ENCODE measurements at regions not wholly inside any gene's neighbourhood (a gene's known extent, or its start where the extent isn't known, plus 50 kb on each side); places are given as distances from the start of the nearest gene placed in this dataset.

DNA sequence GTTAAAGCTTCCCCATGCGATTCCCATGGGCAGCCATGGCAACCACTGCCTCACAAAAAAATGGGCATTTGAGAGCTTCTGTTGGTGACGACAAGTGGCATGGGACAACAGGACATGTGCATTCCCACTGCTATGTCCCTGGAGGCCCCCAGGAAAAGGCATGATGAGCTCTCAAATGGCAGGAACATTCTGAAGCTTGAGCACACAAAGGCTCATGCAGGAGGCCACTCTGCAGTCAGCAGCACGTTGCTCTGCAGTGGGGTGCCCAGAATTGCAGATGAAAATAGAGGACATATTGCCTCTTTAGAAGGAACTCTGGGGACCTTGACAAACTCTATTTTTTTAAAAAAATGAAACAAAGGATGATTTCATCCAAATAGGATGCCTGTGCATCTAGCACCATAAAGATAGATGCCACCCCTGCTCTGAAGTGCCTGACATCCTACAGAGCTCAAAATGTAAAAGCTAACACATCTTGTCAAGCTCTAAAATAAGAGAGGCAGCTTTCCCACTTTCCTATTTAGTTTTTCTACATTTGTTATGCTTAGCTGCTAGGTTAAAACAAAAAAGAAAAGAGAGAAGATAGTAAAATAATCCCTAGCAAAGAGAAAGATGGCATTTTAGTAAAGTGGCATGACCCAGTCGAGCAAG is 277.6 kb upstream of the ZC3H12C start:
- TF ChIP-seq POLR2AphosphoS5 (IDR thresholded peaks at IDR 0.05), result no peak
- no peak for TF ChIP-seq EP300 (IDR thresholded peaks at IDR 0.05)

Data from esophagus muscularis mucosa (tissue), 3 donors.